HG03354 (cell line): ENCODE measurements at regions not wholly inside any gene's neighbourhood (a gene's known extent, or its start where the extent isn't known, plus 50 kb on each side); places are given as distances from the start of the nearest gene placed in this dataset.
"Not testable (repeated sequence)": the region's sequence is repeated elsewhere in the genome, so short reads cannot be mapped to it uniquely, and the experiment has no call there.

Source experiments
- ATAC-seq: cut with Tn5 transposase; IDR thresholded peaks from one replicate; pipeline ENCODE4 v1.9.1; 2021; ENCODE audit warnings: mild to moderate bottlenecking; ENCODE audit not compliant: unreplicated experiment, poor library complexity, severe bottlenecking

DNA sequence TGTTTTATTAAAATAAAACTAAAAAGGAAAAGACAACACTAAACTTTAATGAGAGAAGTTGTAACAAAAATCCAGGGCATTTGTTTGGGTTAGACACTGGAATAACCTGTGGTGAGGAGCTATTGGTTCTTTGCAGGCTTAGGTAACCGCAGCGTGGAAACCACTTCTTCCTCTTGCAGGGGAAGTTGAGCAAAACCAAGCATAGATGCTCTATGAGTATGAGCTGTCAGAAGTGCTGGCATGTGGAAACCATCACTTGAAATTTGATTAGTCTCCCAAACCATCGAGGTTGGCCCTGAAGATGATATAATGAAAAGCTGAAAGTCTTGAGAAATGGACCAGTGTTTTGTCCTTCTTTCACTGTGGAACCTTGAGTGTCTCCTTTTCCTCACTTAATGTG, 127.1 kb upstream of the RBMS3 start:
- peak; percentile 86 for ATAC-seq

DNA sequence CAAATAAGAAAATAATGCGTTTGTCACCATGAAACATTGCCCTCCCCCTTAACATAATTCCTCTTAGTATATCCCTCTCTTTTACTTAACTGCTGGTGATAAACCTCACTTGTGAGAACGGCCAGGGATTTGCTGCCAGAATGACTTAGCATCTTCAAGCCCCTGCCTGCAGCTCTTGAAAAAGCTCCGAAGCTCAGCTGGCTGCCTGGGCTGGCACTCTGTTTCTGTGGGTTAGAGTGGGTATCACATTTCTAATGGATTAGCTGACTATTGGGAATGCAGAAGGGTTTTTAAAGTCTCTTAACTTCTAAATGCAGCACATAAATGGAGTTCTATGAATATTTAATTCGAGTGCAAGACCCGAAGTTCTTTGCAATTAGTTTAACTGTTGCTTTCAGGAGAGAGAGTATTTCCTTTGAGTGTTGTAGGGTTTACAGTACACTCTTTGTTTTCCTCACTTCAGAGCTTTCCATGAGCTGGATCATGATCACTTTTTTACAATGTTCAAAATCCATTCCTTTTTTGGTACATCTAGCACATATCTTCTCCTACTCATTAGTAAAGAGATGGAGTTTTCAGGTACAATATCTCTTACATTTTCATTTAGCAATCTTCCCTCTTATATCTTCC, 124.7 kb upstream of the RBMS3 start:
- ATAC-seq, result no peak

DNA sequence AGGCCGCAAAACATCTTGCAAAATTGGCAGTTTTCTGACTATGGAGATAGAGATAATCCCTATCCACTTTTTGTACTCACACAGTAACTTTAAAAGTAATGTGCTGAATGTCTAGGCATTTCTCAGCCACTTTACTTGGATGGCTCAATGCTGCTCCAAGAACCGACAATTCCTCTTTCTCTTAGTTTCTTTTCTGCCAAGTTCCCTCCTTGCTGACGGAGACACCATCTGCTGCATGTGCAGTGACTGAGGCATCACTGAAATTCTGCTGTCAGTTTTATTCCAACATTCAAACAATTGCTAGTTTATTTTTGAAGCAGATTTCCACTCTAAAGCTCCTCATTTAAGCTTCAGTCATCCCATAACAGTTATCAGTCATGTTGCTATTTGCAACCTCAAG, 116.0 kb upstream of the RBMS3 start:
- no peak for ATAC-seq

- no peak for ATAC-seq
These were observed 113.7 kb upstream of the RBMS3 start for GRCh38 chr3:29167180-29167579.

DNA sequence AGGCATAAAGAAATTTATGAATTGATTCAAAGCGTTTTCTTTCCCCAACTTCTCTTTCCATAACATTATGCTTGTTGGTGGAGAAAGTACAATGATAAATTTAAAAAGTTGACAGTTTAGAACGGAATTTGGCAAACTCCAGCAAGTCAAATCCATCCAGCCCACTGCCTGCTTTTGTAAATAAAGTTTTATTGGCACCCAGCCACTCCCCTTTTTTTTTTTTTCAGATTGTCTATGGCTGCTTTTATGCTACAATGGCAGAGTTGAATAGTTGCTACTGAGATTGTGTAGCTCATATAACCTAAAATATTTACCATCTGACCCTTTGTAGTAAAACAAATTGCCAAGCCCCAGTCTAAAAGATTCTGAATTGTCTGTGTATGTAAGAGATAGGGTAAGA, 112.8 kb upstream of the RBMS3 start:
- ATAC-seq, result no peak

DNA sequence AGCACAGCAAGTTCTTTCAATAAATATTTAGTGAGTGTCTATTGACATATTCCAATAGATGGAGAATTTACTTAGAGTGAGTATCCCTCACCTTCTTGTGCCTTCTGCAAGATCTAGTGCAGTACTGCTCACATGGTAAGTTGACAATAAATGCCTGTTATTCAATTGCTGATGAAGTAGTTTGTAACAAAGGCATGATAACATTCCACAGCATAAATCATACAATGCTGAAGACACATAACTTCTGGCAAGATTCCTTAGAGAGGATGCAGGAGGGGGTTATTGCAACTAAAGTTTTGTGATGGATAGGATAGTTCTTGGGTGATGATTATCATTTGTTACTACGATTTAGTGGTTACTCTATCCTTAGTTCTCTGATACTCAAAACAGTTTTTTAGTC, 112.2 kb upstream of the RBMS3 start:
- ATAC-seq, result no peak

- no peak for ATAC-seq
These were observed 111.4 kb upstream of the RBMS3 start for GRCh38 chr3:29169451-29169850.

DNA sequence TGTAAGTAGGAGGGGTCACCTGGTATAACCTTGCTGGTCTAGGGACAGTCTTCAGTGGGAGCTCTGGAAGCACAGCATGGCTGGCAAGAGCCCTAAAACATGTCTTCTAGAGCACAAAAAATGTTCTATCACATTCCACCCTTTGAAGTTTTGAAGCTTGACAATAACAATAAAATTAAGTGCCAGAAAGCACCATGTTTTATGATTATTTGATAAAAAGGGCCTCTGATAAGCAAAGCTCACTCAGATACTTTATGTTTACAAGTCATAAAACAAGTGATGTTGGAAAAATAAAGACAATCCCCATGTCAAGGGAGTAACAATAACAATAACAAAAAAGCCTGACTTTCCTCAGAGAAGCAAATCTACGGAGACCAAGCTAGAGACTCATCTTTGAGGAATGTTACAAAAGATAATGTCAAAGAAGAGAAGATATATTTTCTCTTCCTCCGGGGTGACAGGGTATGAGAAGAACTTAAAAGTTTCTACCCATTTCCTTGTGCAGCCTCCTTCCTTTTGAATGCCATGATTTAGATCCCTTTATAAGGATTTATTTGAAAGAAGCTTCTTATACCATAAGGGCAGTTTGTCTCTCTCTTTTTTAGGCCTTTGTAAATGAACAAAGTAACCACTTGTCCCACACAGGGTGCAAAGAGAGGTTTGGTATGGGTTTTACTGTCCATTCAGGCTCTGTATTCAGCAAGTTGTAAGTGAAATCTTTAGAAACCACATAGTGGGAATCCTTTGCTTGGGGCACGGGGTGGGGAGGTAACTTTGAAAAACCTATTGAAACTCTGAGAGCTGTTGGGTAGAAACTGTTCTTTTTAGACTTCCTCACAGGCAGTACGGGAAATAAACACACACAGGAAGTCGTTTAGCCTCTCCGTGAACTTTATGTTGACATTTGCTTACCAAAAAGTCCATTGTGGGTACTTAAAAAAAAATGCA, 109.6 kb upstream of the RBMS3 start:
- ATAC-seq, result peak; percentile 66

- ATAC-seq, result no peak
These were observed 104.4 kb upstream of the RBMS3 start for GRCh38 chr3:29176501-29176900.

GRCh38 chr3:29178809-29179793, 101.8 kb upstream of the RBMS3 start:
- ATAC-seq, result no peak

DNA sequence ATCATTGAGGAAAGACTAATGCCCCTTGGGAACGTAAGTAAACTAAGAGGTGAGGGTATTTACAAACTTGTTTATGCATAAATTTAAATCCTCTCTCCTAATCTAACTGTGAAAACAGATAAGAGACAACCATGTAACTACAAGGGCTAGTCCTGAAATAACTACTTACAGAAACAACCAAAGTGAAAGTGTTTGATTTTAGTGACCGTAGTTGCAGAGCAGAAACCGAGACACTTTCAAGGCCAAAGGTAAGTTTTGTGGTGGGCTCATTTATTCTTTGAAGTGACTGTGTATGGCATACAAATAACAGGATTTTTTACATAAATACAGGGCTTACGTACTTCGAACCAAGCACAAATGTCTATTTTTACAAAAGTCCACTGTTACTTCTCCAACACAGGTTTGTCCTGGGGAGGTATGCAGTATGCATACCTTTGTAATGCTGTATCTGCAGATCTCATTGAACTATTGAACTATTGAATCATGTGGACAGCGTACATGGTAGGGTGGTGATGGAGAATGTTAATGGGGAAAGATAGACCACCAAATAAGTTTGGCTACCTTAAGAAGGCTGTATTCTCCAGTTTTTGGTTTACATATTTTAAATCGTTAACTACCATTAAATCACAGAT, 99.6 kb upstream of the RBMS3 start:
- ATAC-seq, result no peak

DNA sequence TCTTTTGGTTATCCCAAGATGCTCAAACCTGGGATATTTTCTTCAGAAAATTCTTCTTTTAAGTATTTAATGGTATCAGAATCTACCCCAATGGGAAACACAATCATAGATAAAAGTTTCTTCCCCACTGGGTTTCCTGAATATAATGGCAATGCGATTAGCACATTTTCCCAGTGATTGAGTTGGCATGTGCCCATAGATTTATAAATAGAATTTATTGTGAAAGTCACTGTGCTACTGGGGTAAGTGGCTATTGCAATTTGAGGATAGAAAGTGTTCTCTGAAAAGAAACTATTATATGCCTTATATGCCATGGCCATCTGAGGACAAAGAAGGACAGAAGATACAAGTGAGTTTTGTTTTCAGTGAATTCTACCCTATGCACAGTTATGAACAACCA, 99.0 kb upstream of the RBMS3 start:
- ATAC-seq, result no peak

GRCh38 chr3:29182828-29183227, 98.0 kb upstream of the RBMS3 start:
- not testable (repeated sequence) for ATAC-seq

DNA sequence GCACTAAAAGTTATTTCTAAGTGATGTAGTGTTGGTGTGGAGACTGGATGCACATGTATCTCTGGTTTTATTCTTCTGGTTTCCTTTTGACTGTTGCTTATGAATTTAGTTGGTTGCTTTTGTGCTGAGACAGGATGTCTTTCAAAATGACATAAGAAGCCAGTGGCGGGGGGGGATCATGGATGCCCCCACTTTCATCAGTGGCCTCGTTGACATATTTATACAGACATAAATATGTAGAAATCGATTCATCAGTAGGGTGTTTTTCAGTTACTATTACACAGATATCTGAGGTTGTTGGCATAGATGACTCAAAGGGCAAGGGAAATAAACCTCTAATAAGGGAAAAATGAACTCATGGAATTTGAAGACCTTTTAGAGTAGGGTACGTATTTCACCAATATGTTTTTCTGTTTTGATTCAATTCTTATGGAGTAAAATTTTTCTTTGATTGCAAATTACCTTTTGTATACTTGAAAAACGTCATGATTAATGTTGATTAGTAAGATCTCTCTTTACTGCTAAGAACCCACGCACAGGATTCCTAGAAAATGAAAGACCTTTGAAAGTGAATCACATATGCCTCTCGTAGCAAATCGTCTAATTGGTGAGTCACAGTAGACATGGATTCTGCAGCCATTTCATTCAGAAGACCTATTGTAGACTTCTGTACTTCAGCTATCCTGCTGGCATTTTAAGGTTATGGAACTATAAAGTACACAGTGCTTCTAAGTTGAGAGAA, 97.4 kb upstream of the RBMS3 start:
- no peak for ATAC-seq

- no peak for ATAC-seq
These were observed 95.2 kb upstream of the RBMS3 start for GRCh38 chr3:29185706-29186105.

DNA sequence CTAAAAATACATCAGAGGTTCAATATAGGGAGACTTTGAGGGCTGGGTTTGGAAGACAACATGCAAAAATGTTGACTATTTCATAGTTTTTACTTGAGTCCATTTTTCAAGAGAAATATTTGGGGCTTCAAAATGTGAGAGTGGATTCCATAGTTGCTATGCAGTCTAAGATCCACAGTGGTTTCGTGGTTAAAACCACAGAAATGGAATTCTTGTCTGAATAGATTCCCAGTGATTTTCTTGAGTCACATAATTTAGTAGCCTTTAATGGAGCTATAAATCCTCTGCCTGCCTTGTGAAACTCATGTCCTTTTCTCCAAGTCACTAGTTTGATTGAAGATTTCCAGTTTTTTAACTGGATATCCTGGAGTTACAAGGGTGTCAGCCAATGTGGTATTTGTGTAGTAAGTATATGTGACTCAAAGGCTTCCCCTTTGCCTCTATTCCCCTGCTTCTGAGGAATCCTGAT, 94.7 kb upstream of the RBMS3 start:
- ATAC-seq, result no peak

- ATAC-seq, result no peak
These were observed 93.7 kb upstream of the RBMS3 start for GRCh38 chr3:29186982-29187725.

DNA sequence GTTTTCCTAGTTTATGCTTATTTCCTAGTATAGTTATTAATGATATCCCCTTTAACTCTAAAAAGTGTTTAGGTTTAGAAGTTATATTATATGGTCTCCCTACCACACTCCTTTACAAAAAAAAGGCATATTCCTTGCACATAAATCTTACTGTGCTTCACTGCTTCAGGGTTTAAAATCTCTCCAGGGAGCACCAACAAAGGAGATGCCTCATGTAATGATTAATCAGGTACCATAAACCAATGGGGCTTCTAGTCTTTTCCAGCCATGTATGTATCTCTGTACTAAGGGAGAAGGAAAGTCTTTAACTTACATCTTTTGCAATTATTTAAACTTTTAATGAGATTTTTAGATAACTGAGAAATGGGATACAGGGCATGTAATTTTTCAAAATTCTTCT, 91.5 kb upstream of the RBMS3 start:
- no peak for ATAC-seq
